HG02884 (cell line): ENCODE measurements at regions not wholly inside any gene's neighbourhood (a gene's known extent, or its start where the extent isn't known, plus 50 kb on each side); places are given as distances from the start of the nearest gene placed in this dataset.
A peak's percentile ranks its signal among the peaks of the same experiment; 100 is the strongest.

Experiments used
- ATAC-seq: cut with Tn5 transposase; IDR thresholded peaks from one replicate; pipeline ENCODE4 v1.9.1; 2021; ENCODE audit warnings: mild to moderate bottlenecking, moderate library complexity; ENCODE audit not compliant: unreplicated experiment

GRCh38 chr5:174398171-174398570, 326.2 kb upstream of the MSX2 start:
- ATAC-seq: no peak

- no peak for ATAC-seq
Observed at GRCh38 chr5:174399411-174399810, 325.0 kb upstream of the MSX2 start.

- ATAC-seq: no peak
Observed at GRCh38 chr5:174400461-174400860, 323.9 kb upstream of the MSX2 start.

- ATAC-seq: no peak
Observed at GRCh38 chr5:174401793-174402192, 322.6 kb upstream of the MSX2 start.

GRCh38 chr5:174402222-174402812, 322.1 kb upstream of the MSX2 start:
- no peak for ATAC-seq

- ATAC-seq: no peak
Observed at GRCh38 chr5:174404848-174405247, 319.5 kb upstream of the MSX2 start.

GRCh38 chr5:174409070-174409469, 315.3 kb upstream of the MSX2 start:
- no peak for ATAC-seq

- ATAC-seq: no peak
Observed at GRCh38 chr5:174409971-174410370, 314.4 kb upstream of the MSX2 start.

GRCh38 chr5:174410716-174411478, 313.5 kb upstream of the MSX2 start:
- no peak for ATAC-seq

GRCh38 chr5:174411479-174411819, 312.9 kb upstream of the MSX2 start:
- no peak for ATAC-seq

GRCh38 chr5:174412374-174412773, 312.0 kb upstream of the MSX2 start:
- no peak for ATAC-seq

- ATAC-seq: no peak
Observed at GRCh38 chr5:174412941-174413340, 311.4 kb upstream of the MSX2 start.

GRCh38 chr5:174413567-174414314, 310.6 kb upstream of the MSX2 start:
- no peak for ATAC-seq

GRCh38 chr5:174414315-174414710, 310.1 kb upstream of the MSX2 start:
- no peak for ATAC-seq

- peak; percentile 29 for ATAC-seq
Observed at GRCh38 chr5:174418809-174419539, 305.4 kb upstream of the MSX2 start.

GRCh38 chr5:174419540-174420132, 304.7 kb upstream of the MSX2 start:
- peak; percentile 89 for ATAC-seq

GRCh38 chr5:174420651-174421407, 303.6 kb upstream of the MSX2 start:
- ATAC-seq: no peak

GRCh38 chr5:174421408-174421805, 303.0 kb upstream of the MSX2 start:
- no peak for ATAC-seq

GRCh38 chr5:174423558-174423957, 300.8 kb upstream of the MSX2 start:
- ATAC-seq: no peak
